Effector CD8-positive, alpha-beta T cell (primary cell): ENCODE measurements at regions not wholly inside any gene's neighbourhood (a gene's known extent, or its start where the extent isn't known, plus 50 kb on each side); places are given as distances from the start of the nearest gene placed in this dataset.
"Not testable (repeated sequence)": the region's sequence is repeated elsewhere in the genome, so short reads cannot be mapped to it uniquely, and the experiment has no call there.

Source experiments
- DNase-seq: peaks from one replicate; lab custom pipeline; 2025; lab: John Stamatoyannopoulos, UW

DNA sequence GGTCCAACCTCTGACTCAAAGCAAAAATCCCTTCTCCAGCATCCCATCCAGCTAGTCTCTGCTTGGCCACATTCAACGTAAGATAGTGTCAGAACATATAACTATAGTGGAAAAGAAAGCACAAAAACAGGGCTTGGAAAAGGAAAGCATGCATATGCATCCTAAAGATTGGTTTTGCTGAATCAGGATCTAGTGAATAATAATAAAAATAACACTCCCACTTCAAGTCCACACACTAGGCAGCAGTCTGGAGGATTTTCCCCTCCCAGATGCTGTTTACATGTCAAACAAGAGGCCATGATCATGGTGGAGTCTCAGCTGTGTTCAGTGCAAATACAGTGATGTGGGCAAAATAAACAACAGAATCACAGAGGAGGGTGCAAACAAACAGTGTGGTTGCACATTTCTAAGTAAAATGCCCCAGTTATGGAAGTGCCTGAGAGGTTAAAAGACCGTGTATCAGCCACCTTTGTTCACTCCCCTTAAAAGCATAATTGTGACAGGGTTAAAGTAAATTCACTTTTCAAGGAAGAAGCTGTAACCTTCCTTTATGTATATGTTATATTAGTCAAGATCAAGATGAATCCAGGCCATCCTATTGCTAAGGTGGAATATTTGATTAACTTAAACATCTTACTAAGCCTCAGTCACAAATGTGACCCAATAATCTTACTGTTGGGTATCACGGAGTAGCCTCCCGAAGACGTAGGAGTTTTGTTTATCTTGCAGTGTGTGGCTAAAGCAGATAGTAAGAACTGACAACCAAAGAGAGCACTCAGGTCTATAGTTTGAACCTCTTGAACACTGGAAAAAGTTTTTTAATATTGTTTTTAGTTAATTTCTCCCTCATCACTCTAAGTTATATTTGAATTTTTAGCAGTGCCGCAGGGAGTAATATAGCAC lies 424.5 kb downstream of the SOX2 start:
- DNase-seq: no peak

DNA sequence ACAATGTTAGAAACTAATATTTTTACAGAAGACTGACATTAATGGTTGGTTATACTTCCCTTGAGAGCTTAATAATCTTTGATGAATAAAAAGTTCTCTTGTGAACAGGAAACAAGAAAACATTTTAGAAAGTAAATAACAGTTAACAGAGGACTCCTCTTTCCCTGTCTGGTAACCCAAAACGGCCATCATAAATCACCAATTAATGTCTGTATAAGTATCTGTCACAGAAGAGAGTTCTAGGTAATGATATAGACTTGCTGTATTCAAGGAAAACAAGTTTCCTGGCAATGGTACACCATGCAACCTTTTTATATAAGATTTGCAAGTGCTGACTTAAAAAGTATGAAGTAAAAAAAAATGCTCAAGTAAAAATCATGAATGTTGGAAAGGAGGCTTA lies 426.7 kb downstream of the SOX2 start:
- no peak for DNase-seq

DNA sequence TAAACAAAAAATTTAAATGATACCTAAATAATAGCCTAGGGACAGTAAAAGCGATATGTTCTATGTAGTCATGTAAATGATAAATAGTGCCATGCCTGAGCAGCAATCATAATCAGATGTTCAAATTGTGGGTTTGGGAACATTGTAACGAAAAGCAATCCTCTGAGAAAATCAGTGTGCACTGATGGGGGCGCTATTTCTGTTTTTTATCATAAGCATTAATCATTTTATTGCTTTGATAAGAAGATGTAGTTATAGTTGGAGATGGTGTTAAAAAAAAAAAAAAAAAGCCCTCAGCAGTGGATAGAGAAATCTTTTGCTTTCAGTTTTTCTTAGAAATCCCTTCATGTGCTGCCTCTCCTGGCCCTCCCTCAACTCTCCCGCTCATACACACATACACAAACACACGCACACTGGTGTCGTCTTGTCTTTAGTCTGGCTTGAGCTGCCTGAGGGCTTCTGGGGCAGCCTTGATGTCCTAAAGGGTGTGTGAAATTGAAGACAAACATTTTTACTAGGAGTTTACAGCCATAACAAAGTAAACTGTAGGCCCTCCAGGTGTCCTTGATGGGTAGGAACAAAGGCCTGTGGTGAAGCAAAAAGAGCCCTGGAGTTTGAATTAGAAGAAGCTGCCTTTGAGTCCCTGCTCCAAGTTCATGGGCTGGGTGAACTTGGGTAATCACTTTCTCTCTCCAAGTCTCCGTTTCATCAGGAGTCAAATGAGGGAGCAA lies 428.1 kb downstream of the SOX2 start:
- no peak for DNase-seq

DNA sequence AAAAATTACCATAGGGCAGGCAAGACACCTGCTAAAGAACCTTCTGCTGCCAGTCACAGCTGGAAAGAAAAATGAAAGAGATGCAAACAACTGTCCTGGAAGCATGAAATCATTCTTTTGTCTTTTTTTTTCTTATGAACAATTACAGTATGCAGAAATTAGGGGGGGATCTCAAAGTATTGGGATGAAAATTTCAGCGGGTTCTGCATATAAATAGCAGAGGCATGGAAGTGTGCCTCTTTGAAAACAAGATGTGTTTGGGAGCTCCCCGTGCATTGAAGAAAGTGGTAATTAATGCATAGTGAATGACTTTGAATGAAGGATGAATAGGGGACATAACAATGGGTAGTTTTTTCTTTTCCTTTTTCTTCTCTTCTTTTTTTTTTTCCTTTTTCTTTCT lies 431.2 kb downstream of the SOX2 start:
- no peak for DNase-seq

DNA sequence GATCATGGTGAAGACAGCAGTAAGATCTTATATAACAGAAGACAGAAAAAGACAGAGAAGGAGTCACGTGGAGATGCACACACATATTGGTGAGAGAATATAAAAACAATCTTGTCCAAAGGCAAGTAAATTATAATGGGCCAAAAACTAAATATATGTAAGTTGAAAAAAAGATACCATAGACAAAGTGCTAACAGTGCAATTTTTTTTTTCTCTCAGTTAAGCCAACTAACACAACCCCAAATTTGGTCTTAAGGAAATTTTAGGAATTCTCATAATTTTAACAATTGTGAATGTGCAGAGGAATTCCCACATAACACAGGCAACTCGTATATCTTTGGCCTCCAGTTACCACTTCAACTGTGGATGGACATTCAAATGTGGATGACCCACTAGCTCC lies 432.2 kb downstream of the SOX2 start:
- no peak for DNase-seq

DNA sequence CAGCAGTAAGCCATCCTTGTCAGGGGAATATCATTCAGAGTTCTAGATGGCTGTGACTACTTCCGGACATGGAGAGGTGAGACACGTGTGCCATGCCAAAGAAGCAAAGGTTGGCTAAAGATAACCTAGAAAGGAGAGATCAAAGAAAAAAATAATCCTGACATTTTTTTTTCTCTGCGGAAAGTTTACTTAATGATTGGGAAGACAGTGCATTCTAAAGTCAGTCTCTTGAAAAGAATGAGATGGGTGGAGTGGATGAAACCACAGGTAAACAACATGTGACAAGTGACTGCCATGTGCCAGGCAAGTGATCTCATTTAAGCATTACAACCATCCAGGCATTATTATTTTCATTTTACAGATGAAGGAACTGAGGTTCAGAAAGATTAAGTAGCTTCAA lies 436.6 kb downstream of the SOX2 start:
- DNase-seq: no peak

DNA sequence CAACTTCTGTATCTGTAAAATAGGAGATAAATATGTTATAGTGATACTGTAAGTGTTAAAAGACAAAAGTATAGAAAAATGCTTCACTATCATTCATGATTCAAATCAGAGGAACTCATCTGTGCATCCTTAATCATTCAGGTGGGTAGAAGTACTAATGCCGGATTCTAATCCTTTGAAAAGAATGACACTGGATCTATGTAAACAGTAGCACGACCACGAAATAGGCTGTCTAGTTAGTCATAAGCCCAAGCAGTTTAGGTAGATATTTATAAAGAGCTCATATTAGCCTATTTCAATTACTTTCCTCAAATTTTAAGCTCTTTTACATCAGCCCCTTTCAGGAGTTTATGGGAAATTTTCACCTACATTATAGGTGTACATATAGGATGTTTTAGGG lies 437.9 kb downstream of the SOX2 start:
- DNase-seq: no peak

DNA sequence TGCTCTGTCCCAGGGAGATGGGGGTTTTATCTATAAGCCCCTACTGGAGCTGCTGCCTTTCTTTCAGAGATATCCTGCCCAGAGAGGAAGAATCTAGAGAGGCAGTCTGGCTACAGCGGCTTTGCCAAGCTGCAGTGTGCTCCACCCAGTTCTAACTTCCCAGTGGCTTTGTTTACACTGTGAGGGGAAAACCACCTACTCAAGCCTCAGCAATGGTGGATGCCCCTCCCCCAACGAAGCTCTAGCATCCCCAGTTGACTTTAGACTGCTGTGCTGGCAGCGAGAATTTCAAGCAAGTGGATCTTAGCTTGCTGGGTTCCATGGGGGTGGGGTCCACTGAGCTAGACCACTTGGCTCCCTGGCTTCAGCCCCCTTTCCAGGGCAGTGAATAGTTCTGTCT lies 444.6 kb downstream of the SOX2 start:
- DNase-seq: not testable (repeated sequence)

DNA sequence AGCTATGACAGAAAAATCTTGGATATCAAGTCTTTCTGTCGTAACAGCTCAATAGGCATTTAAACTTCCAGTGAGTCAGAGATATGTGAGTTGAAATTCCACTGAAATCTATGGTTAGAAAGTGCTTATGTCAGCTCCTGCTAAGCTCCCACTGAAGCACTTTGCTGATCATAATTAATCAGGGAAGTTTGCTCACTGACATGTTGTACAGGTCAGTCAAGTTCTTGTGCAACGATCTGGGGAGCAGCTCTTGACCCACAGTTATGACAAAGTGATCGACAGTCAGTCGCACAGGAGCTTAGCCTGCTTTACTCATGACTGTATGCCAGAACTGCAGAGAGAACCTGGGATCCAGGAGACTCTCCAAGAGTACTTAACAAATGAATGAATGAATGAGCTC lies 453.5 kb downstream of the SOX2 start:
- no peak for DNase-seq

DNA sequence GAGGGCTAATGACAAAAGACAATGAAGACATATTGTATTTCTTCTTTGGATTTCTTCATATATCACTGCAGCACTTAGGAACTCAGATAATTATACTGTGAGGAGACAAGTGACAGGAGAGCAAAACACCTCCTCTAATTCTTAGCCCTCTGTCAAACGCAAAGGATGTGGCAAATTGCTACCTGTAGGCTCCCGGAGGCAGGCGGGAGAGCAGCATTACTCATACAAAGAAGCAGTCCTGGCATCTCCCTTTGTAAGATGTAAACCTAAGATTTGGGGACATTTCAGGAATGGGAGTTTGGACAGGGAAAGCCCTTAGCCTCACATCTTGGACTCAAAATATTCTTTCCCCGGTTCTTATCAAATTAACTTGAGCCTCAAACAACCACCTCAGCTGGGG lies 460.8 kb downstream of the SOX2 start:
- no peak for DNase-seq

DNA sequence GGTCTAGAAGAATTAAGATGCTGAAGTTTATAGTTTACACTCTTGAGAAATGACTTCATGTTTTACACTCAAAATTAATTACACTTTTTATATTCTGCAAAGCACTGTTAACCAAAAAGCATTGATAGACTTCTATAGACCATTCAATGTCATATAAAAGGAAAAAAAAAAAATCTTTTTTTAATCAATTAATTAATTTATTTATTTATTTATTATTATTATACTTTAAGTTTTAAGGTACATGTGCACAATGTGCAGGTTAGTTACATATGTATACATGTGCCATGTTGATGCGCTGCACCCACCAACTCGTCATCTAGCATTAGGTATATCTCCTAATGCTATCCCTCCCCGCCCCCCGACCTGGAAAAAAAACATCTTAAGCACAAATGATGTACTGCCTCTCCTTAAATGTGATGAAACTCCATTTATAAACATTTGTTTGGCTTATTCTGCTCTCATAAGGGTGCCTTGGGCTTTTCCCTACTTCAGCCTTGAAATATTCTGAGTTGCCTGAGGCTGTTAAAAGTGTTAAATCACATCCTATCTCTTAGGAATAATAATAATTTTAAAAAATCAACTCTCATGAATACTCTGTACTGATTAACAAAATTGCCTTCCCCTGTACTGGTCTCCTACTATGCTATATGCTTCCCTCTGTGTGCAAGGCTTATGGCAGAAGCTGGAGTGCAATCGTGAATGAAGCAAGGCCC lies 466.9 kb downstream of the SOX2 start:
- no peak for DNase-seq

DNA sequence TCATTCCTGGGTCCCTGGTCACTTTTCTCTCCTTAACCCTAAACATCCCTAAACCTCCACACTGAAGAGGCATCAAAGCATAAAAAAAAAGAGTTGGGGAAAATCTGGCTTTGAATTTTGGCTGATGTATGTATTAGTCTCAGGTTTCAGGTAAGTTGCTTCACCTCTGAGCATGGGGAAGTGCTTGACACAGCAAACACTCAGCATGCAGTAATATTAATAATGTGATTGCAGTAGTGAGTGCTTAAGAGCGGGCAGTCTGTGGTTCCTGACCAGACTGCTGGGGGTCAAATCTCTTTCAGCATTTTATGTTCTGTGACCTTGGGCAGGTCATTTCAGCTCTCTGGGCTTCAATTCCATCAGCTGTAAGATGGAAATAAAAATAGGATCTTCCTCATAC lies 467.9 kb downstream of the SOX2 start:
- no peak for DNase-seq

DNA sequence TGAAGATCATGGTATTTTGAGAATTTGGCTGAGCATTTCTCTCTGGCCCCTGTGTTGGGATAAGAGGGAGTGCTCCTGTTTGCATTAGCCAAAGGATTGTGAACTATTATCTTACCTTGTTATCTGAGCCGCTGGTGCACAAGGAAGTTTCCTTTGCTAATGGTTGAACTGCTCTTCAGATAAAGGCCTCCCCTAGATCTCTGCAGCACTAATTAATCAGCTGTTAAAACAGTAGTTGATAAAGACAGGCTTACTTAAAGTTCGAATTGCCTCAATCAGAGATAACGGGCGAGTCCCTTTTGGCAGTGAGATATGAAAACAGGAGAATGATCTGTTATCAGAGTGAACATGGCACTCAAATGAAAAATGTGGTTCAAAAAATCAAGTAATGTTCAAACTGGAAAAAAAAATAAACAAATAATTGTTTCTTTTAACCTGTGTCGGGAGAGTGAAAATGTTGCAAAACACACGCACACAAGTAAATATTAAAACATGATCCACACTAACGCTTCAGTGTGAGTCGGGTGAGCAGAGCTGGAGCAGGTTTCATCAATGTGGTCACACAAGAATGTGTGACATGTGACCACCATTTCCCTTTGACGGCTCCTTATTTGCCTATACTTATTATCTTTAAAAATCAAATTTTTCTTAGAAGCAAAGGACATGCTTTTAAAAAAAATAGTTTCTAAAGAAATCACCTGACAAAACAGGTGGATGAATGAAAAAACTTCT lies 469.1 kb downstream of the SOX2 start:
- no peak for DNase-seq

DNA sequence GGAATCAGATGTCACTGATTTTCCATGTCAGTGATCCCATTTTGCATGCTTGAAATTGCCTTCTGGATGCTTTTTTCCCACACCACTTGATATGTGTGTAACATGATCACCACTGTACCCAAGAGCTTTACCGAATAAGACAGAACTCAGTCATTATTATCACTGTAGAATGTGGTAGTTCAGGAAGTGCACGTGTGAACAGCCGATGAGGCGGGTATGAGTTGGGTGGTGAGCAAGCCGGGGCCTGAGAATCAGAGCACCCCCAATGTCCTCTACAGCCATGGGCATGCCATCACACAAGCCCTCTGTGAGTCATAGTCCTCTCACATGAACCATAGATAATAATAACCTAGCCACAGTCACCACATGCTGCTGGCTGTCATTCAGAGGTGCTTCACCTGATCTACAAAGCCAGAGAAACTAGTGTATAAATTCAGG lies 470.8 kb downstream of the SOX2 start:
- no peak for DNase-seq

DNA sequence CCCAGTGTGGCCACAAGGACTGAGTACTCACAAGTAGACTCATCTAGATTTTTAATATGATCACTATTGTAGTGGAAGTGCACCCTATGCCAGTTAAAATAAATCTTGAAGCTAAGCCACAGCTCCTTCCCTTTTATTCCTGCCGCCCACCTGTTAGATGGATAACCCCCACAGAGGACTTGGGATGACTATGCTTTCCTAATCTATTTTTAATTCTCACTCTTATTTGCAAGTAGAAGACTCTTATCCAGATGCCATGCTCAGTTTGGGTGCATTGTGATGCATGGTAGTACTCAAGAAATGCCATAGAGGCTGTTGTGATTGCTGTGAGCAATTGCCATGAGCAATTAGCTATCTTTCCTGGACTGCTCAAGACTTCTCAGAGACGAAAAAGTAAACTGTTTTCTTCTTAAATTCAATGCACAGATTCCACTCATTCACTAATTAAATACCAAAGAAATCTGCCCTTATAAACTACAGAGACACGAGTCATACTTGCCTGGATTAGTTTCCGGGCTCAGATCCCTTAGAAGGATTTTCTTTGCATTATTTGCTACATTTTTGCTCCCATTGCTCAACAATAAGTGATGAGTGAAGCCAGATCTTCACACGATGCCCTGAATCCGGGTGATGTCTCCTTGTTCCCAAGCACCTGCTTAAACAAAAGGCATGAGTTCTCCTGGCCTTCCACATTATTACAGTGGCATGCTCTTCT lies 472.1 kb downstream of the SOX2 start:
- no peak for DNase-seq

DNA sequence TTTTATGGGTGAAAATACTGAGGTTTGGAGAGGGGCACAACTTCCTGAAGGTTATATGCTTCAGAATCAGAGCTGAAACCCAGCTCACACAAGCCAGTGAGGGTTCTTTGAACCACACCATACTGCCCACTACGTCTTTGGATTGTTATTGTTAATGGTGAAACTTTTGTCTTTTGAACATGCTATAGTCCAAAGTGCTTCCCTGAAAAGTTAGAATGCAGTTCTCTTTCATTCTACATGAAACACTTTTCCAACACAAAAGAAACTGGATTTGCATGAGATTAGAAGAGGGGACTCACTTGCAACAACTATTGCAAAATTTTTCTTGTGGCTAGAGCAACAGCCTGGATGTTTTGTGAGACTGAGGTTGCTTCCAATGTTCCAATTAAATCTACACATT lies 473.6 kb downstream of the SOX2 start:
- DNase-seq: no peak

DNA sequence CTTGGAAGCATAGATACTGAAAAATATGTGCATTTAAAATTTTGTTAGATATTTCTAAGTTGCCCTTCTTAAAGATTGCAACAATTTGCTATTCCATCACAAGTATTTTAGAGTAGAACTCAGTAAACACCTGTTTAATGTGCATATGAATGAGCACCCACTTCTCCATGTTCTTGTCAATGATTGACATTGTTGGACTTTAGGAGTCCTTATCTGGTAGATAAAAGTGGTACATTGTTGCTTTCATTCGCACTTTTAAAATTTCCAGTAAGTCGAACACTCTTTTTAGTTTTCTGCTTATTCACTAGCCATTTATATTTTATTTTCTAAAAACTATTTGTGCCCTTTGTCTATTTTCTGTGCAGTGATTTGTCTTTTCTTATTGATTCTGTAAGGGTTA lies 478.3 kb downstream of the SOX2 start:
- no peak for DNase-seq

DNA sequence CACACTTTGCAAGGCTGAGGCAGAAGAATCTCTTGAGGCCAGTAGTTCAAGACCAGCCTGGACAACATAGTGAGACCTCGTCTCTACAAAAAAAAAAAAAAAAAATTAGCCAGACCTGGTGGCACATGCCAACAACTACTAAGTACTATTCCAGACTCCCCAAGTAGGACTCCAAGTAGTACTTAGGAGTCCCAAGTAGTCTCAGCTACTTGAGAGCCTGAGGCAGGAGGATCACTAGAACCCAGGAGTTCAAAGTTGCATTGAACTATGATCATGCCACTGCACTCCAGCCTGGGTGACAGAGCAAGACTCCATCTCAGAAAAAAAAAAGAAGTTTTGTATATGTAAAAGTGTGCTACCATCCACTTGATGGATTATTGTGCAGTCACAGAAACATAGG lies 486.6 kb downstream of the SOX2 start:
- DNase-seq: no peak

DNA sequence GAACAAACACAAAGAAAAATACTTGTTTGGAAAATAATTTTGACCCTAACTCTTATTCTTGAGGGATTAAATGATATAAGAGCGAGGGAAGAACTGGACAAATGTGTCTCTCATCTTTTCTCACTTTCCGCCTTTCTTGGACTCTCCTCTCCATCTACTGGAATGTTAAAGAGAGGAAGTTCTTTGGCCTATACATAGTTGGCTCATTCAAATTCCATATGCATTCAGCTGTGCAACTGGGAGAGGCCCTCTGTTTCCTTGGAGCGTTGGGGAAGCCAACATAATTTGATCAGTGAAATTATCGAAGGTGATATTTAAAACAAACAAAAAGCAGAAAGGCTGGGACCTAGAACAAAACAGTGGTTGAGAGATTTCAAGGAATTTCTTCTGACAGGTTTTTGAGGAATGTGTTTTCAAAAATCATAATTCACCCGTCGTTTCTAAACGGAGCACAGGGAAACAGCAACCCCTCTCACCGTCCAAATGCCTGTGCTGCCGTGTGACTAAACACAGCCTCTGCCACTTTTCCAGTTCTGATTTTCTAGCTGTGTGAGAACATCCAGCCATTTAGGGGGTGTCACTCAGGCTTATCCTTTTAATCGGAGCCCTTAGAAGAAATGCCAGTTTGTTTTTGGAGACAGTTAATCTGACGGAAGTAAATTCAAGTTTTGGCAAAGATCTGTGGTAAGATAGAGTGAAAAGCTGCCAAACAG lies 489.9 kb downstream of the SOX2 start:
- no peak for DNase-seq

DNA sequence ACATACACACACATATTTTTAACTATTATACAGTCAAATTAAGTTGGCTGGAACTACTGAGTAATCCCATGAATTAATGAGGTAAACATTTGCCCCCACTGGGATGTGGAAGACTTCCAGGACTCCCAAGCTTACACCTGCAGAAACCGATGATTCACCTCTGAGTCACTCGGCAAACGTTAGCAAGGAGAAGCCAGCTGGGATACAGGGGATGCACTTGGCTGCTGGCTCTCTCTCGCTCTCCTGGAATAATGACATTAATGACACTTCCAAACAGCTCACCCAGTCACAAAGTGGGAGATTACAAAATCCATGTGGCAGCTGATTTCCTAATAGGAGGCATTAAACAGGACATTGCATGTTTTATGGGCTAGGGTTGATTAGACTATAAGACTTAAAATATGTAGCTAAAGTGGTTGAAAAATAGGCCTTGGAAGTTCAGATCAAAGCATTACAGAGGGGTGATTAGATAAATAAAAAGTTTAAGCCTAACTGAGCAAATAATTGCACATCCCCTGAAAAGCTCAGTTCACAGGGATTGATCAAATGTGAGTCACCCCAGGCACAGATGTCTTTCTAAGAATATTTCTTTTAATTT lies 500.9 kb downstream of the SOX2 start:
- no peak for DNase-seq
